IPS DF 6.9 (cell line): ENCODE measurements at regions not wholly inside any gene's neighbourhood (a gene's known extent, or its start where the extent isn't known, plus 50 kb on each side); places are given as distances from the start of the nearest gene placed in this dataset.

Source experiments
- DNase-seq: peaks from one replicate; pipeline ENCODE4 v3.0.0-alpha.2; 2013; ENCODE audit warnings: low read depth, low spot score
- H3K27ac ChIP-seq: one replicate; pipeline ENCODE4 v1.5.1; 2013; ENCODE audit warnings: low read length, control low read depth
- H3K27me3 ChIP-seq: 2 replicates; pipeline ENCODE4 v1.6.1; 2013; ENCODE audit warnings: mild to moderate bottlenecking, low read length; ENCODE audit not compliant: control insufficient read depth, insufficient read depth
- H3K36me3 ChIP-seq: 2 replicates; pipeline ENCODE4 v1.6.1; 2013; ENCODE audit warnings: low read length; ENCODE audit not compliant: control insufficient read depth, insufficient read depth
- H3K4me1 ChIP-seq: 2 replicates; pipeline ENCODE4 v1.6.1; 2013; ENCODE audit warnings: low read length; ENCODE audit not compliant: control insufficient read depth, insufficient read depth
- H3K4me3 ChIP-seq: 2 replicates; pipeline ENCODE4 v1.5.1; 2013; ENCODE audit warnings: mild to moderate bottlenecking, low read length
- H3K9me3 ChIP-seq: 2 replicates; pipeline ENCODE4 v1.6.1; 2013; ENCODE audit warnings: low read length, inconsistent platforms; ENCODE audit not compliant: control insufficient read depth, insufficient read depth
- WGBS: extraction: QIAGEN DNeasy Blood & Tissue Kit; methylation state at CpG from one replicate; pipeline ENCODE4 v1.1.7; 2013; ENCODE audit warnings: mixed read lengths, missing lambda C conversion rate; ENCODE audit not compliant: insufficient read length, insufficient coverage; 5-methylcytosine and 5-hydroxymethylcytosine counted together

GRCh38 chr5:2293906-2294305 is 411.2 kb upstream of the IRX4 start:
- no peak overlapping the region for H3K4me3 ChIP-seq
- no CpG with 5 or more reads among the region's 9 CpGs for WGBS
- H3K27ac ChIP-seq, result no peak overlapping the region
- H3K9me3 ChIP-seq, result no peaks in the 10 kb centered on the region
- H3K27me3 ChIP-seq, result no peaks in the 10 kb centered on the region
- H3K36me3 ChIP-seq, result no peaks in the 10 kb centered on the region
- DNase-seq, result no peak
- no peaks in the 10 kb centered on the region for H3K4me1 ChIP-seq

GRCh38 chr5:2291146-2291840 is 408.6 kb upstream of the IRX4 start:
- DNase-seq, result no peak
- Histone ChIP-seq H3K36me3 (no peaks in the 10 kb centered on the region), H3K9me3 (no peaks in the 10 kb centered on the region), H3K27me3 (no peaks in the 10 kb centered on the region), H3K4me1 (no peaks in the 10 kb centered on the region), H3K4me3 (no peak overlapping the region), H3K27ac (no peak overlapping the region)
- no CpG with 5 or more reads among the region's 19 CpGs for WGBS

- H3K27me3 ChIP-seq, result no peaks in the 10 kb centered on the region
- no peak overlapping the region for H3K27ac ChIP-seq
- WGBS, result no CpG with 5 or more reads among the region's 8 CpGs
- H3K9me3 ChIP-seq, result no peaks in the 10 kb centered on the region
- H3K36me3 ChIP-seq, result no peaks in the 10 kb centered on the region
- H3K4me3 ChIP-seq, result no peak overlapping the region
- DNase-seq, result no peak
- H3K4me1 ChIP-seq, result no peaks in the 10 kb centered on the region
Measured at GRCh38 chr5:2289380-2289779, 406.7 kb upstream of the IRX4 start.

GRCh38 chr5:2288968-2289367 is 406.2 kb upstream of the IRX4 start:
- Histone ChIP-seq H3K4me1 (no peaks in the 10 kb centered on the region), H3K27me3 (no peaks in the 10 kb centered on the region), H3K36me3 (no peaks in the 10 kb centered on the region), H3K9me3 (no peaks in the 10 kb centered on the region), H3K4me3 (no peak overlapping the region), H3K27ac (no peak overlapping the region)
- no peak for DNase-seq
- no CpG with 5 or more reads among the region's 16 CpGs for WGBS

- WGBS, result no CpG with 5 or more reads among the region's 11 CpGs
- Histone ChIP-seq H3K27ac (no peak overlapping the region), H3K9me3 (no peaks in the 10 kb centered on the region), H3K4me3 (no peak overlapping the region), H3K27me3 (no peaks in the 10 kb centered on the region), H3K36me3 (no peaks in the 10 kb centered on the region), H3K4me1 (no peaks in the 10 kb centered on the region)
- DNase-seq, result no peak
Measured at GRCh38 chr5:2288466-2288865, 405.7 kb upstream of the IRX4 start.

GRCh38 chr5:2286250-2286649 is 403.5 kb upstream of the IRX4 start:
- no peak overlapping the region for H3K27ac ChIP-seq
- no peaks in the 10 kb centered on the region for H3K9me3 ChIP-seq
- H3K4me3 ChIP-seq, result no peak overlapping the region
- no CpG with 5 or more reads among the region's 7 CpGs for WGBS
- no peaks in the 10 kb centered on the region for H3K27me3 ChIP-seq
- no peaks in the 10 kb centered on the region for H3K4me1 ChIP-seq
- no peak for DNase-seq
- H3K36me3 ChIP-seq, result no peaks in the 10 kb centered on the region; the same call in 1 of the 2 replicates

GRCh38 chr5:2284678-2285077 is 402.0 kb upstream of the IRX4 start:
- no peaks in the 10 kb centered on the region; the same call in 1 of the 2 replicates for H3K36me3 ChIP-seq
- WGBS, result no CpG with 5 or more reads among the region's 8 CpGs

GRCh38 chr5:2283481-2284045 is 400.8 kb upstream of the IRX4 start:
- no peak overlapping the region for H3K4me3 ChIP-seq
- whole genome bisulfite sequencing, result no CpG with 5 or more reads among the region's 10 CpGs
- no peak for DNase-seq
- no peaks in the 10 kb centered on the region for H3K4me1 ChIP-seq
- H3K36me3 ChIP-seq, result no peaks in the 10 kb centered on the region; the same call in 1 of the 2 replicates
- H3K9me3 ChIP-seq, result no peaks in the 10 kb centered on the region
- no peaks in the 10 kb centered on the region for H3K27me3 ChIP-seq
- H3K27ac ChIP-seq, result no peak overlapping the region

More at GRCh38 chr5:2284678-2285077, 402.0 kb upstream of the IRX4 start:
- Histone ChIP-seq H3K4me3 (no peak overlapping the region), H3K9me3 (no peaks in the 10 kb centered on the region), H3K27me3 (no peaks in the 10 kb centered on the region), H3K4me1 (no peaks in the 10 kb centered on the region), H3K27ac (no peak overlapping the region)
- no peak for DNase-seq

- H3K4me3 ChIP-seq, result no peak overlapping the region
- WGBS, result no CpG with 5 or more reads among the region's 7 CpGs
Measured at GRCh38 chr5:2282893-2283292, 400.2 kb upstream of the IRX4 start.

GRCh38 chr5:2282034-2282690 is 399.4 kb upstream of the IRX4 start:
- Histone ChIP-seq H3K27ac (no peak overlapping the region), H3K36me3 (no peaks in the 10 kb centered on the region; the same call in 1 of the 2 replicates), H3K9me3 (no peaks in the 10 kb centered on the region), H3K4me1 (no peaks in the 10 kb centered on the region), H3K27me3 (no peaks in the 10 kb centered on the region), H3K4me3 (no peak overlapping the region)
- WGBS, result no CpG with 5 or more reads among the region's 11 CpGs
- DNase-seq, result no peak

More at GRCh38 chr5:2282893-2283292, 400.2 kb upstream of the IRX4 start:
- no peak overlapping the region for H3K27ac ChIP-seq
- no peak for DNase-seq
- no peaks in the 10 kb centered on the region; the same call in 1 of the 2 replicates for H3K36me3 ChIP-seq
- H3K4me1 ChIP-seq, result no peaks in the 10 kb centered on the region
- no peaks in the 10 kb centered on the region for H3K9me3 ChIP-seq
- no peaks in the 10 kb centered on the region for H3K27me3 ChIP-seq
